Fibroblast of lung (primary cell): ENCODE measurements at regions not wholly inside any gene's neighbourhood (a gene's known extent, or its start where the extent isn't known, plus 50 kb on each side); places are given as distances from the start of the nearest gene placed in this dataset.

Source experiments
- DNase-seq, 2 donors: peaks; one replicate each; pipeline versions ENCODE4 v3.0.0 to v3.0.0-alpha.2; 2010; ENCODE audit warnings: low read depth in 2 of 2
- H2AFZ ChIP-seq: 2 replicates; pipeline ENCODE4 v1.5.1; 2012; ENCODE audit warnings: low read length, control low read depth, inconsistent platforms
- H3K27ac ChIP-seq: 2 replicates; pipeline ENCODE4 v1.5.1; 2011; ENCODE audit warnings: low read length, control low read depth; ENCODE audit not compliant: insufficient read depth
- H3K27me3 ChIP-seq: 2 replicates; pipeline ENCODE4 v1.5.1; 2011; ENCODE audit warnings: mild to moderate bottlenecking, low read length; ENCODE audit not compliant: control insufficient read depth, insufficient read depth
- H3K36me3 ChIP-seq: 2 replicates; pipeline ENCODE4 v1.5.1; 2011; ENCODE audit warnings: low read length; ENCODE audit not compliant: control insufficient read depth, insufficient read depth
- H3K4me1 ChIP-seq: 2 replicates; pipeline ENCODE4 v1.5.1; 2011; ENCODE audit warnings: low read length; ENCODE audit not compliant: control insufficient read depth, insufficient read depth; ENCODE audit errors: extremely low read depth
- H3K4me2 ChIP-seq: 2 replicates; pipeline ENCODE4 v1.5.1; 2011; ENCODE audit warnings: low read length, control low read depth; ENCODE audit not compliant: insufficient read depth; ENCODE audit errors: extremely low read depth
- H3K4me3 ChIP-seq, 4 experiments: fragments of 200-600 bp in 1 of 4; sonication (generic) in 1 of 4; replicated peaks in 1 of 4; 2 replicates each; pipeline ENCODE4 v1.5.1; 2011 to 2016; ENCODE audit warnings: low read length in 4 of 4, low read depth in 3 of 4, mild to moderate bottlenecking in 3 of 4, control low read depth in 2 of 4, inconsistent platforms in 1 of 4, mixed read lengths in 1 of 4; ENCODE audit not compliant: insufficient read depth in 1 of 4; ENCODE audit errors: control extremely low read depth in 1 of 4
- H3K79me2 ChIP-seq: 2 replicates; pipeline ENCODE4 v1.5.1; 2012; ENCODE audit warnings: mild to moderate bottlenecking, low read length, inconsistent platforms; ENCODE audit not compliant: control insufficient read depth, insufficient read depth
- H3K9ac ChIP-seq: 2 replicates; pipeline ENCODE4 v1.5.1; 2011; ENCODE audit warnings: mild to moderate bottlenecking, low read length, control low read depth; ENCODE audit not compliant: insufficient read depth
- H3K9me3 ChIP-seq: 2 replicates; pipeline ENCODE4 v1.5.1; 2012; ENCODE audit warnings: low read depth, low read length; ENCODE audit not compliant: control insufficient read depth, insufficient read depth
- H4K20me1 ChIP-seq: 2 replicates; pipeline ENCODE4 v1.5.1; 2011; ENCODE audit warnings: low read length; ENCODE audit not compliant: control insufficient read depth, insufficient read depth; ENCODE audit errors: extremely low read depth
- CTCF ChIP-seq, 2 donors: IDR thresholded peaks in 1 of 2; conservative IDR thresholded peaks in 1 of 2; 1 replicate in 1 of 2; 2 replicates in 1 of 2; pipeline ENCODE4 v1.5.1; 2011 to 2012; ENCODE audit warnings: low read length in 2 of 2, control low read depth in 1 of 2, inconsistent platforms in 1 of 2, low read depth in 1 of 2, mild to moderate bottlenecking in 1 of 2
- EZH2 ChIP-seq: IDR thresholded peaks from 2 replicates; pipeline ENCODE4 v1.5.1; 2012; ENCODE audit warnings: low read length, control low read depth, mild to moderate bottlenecking; ENCODE audit errors: missing control alignments

GRCh38 chr6:54776891-54777290 is 69.7 kb upstream of the FAM83B start:
- Histone ChIP-seq H3K4me2 (no peak overlapping the region), H3K9ac (no peak overlapping the region), H2AFZ (no peak overlapping the region), H4K20me1 (no peaks in the 10 kb centered on the region), H3K4me3 (no peak overlapping the region), H3K36me3 (no peaks in the 10 kb centered on the region), H3K4me1 (no peaks in the 10 kb centered on the region), H3K27me3 (no peaks in the 10 kb centered on the region), H3K79me2 (no peaks in the 10 kb centered on the region), H3K9me3 (no peaks in the 10 kb centered on the region), H3K27ac (no peak overlapping the region)
- TF ChIP-seq CTCF (conservative IDR thresholded peaks at IDR 0.05 in 1 of 2, IDR thresholded peaks at IDR 0.05 in 1 of 2; ENCODE audit: low read depth in 1 of 2, low read length in 2 of 2), result no peak
- TF ChIP-seq EZH2, result no peak
- DNase-seq, result peak in 1 of 2 donors; percentile 2

- Histone ChIP-seq H3K4me3 (no peak overlapping the region), H3K27ac (no peak overlapping the region), H3K4me1 (no peaks in the 10 kb centered on the region), H3K9ac (no peak overlapping the region), H3K36me3 (no peaks in the 10 kb centered on the region), H2AFZ (no peak overlapping the region), H3K4me2 (no peak overlapping the region), H3K9me3 (no peaks in the 10 kb centered on the region), H4K20me1 (no peaks in the 10 kb centered on the region), H3K27me3 (no peaks in the 10 kb centered on the region), H3K79me2 (no peaks in the 10 kb centered on the region)
- TF ChIP-seq CTCF (conservative IDR thresholded peaks at IDR 0.05 in 1 of 2, IDR thresholded peaks at IDR 0.05 in 1 of 2; ENCODE audit: low read depth in 1 of 2, low read length in 2 of 2), result no peak
- TF ChIP-seq EZH2, result no peak
- DNase-seq, result no peak
These were observed 67.8 kb upstream of the FAM83B start for GRCh38 chr6:54778731-54779130.

- Histone ChIP-seq H3K79me2 (no peaks in the 10 kb centered on the region), H3K36me3 (no peaks in the 10 kb centered on the region), H3K9me3 (no peaks in the 10 kb centered on the region), H3K4me1 (no peaks in the 10 kb centered on the region), H3K27me3 (no peaks in the 10 kb centered on the region), H3K4me3 (peak overlapping the region in 2 of 4 experiments; percentile 29 to 57), H3K4me2 (peak overlapping the region; percentile 76), H3K9ac (no peak overlapping the region), H3K27ac (no peak overlapping the region), H4K20me1 (no peaks in the 10 kb centered on the region), H2AFZ (peak overlapping the region; percentile 66)
- DNase-seq, result peak in 1 of 2 donors; percentile 47
- TF ChIP-seq EZH2, result no peak
- no peak for TF ChIP-seq CTCF (conservative IDR thresholded peaks at IDR 0.05 in 1 of 2, IDR thresholded peaks at IDR 0.05 in 1 of 2; ENCODE audit: low read depth in 1 of 2, low read length in 2 of 2)
These were observed 62.6 kb upstream of the FAM83B start for GRCh38 chr6:54784011-54784410.
